Astrocyte (in vitro differentiated cells and primary cell): ENCODE measurements at regions not wholly inside any gene's neighbourhood (a gene's known extent, or its start where the extent isn't known, plus 50 kb on each side); places are given as distances from the start of the nearest gene placed in this dataset.

Experiments used
- CTCF ChIP-seq: IDR thresholded peaks from 2 replicates; pipeline ENCODE4 v1.5.1; 2011; ENCODE audit warnings: low read depth, mild to moderate bottlenecking, inconsistent platforms, low read length, moderate library complexity; ENCODE audit not compliant: insufficient read depth
- EZH2 ChIP-seq: IDR thresholded peaks from 2 replicates; pipeline ENCODE4 v1.6.1; 2012; ENCODE audit warnings: mild to moderate bottlenecking, low read length, inconsistent platforms; ENCODE audit not compliant: insufficient read depth

- no peak for TF ChIP-seq CTCF
- no peak for TF ChIP-seq EZH2
Measured at GRCh38 chr5:56699538-56699937, 115.8 kb upstream of the MAP3K1 start.
